AG08395 (cell line): ENCODE measurements at regions not wholly inside any gene's neighbourhood (a gene's known extent, or its start where the extent isn't known, plus 50 kb on each side); places are given as distances from the start of the nearest gene placed in this dataset.

ENCODE experiments used
- DNase-seq: peaks from one replicate; pipeline ENCODE4 v3.0.0; 2012; ENCODE audit warnings: mixed read lengths, low spot score

DNA sequence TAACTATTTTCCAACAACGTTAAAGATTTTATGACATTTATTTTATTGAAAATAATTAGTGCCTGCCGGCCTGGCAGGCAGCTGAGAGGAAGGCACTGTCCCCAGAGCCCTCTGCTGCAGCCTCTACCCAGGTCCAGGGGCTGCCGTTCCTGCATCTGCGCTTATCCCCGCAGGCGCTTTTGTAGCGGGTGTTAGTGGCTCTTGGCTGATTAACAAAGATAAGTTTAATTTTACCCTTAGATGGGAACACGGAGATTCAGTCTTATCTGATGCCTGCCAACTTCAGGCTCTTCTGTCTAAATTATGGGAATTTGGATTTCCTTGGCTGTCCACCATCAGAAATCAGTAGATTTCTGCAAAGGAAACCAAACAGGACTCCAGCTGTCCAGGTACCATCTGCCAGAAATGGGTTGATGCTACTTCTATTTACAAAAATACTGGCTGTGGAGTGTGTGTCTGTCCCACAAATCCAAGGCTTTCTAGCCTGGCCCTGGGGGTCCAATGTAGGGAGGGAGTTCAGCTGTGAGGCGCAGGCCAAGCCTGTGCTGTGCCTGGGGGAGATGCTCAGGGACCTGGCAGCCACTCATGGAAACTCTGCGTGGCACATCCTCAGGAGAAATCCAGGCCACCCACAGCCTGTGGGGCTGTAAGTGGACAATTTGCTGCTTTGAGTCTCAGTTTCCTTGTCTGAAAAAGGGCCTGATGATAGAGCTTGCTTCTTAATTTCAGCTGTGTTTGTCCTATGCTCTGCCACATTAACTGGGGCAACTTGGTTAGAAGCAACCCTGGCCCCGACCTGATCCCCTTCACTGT, 62.0 kb upstream of the IGFBP3 start:
- no peak for DNase-seq

- no peak for DNase-seq
These were observed 61.1 kb upstream of the IGFBP3 start for GRCh38 chr7:45982132-45982531.

- no peak for DNase-seq
These were observed 59.9 kb upstream of the IGFBP3 start for GRCh38 chr7:45980973-45981372.

DNA sequence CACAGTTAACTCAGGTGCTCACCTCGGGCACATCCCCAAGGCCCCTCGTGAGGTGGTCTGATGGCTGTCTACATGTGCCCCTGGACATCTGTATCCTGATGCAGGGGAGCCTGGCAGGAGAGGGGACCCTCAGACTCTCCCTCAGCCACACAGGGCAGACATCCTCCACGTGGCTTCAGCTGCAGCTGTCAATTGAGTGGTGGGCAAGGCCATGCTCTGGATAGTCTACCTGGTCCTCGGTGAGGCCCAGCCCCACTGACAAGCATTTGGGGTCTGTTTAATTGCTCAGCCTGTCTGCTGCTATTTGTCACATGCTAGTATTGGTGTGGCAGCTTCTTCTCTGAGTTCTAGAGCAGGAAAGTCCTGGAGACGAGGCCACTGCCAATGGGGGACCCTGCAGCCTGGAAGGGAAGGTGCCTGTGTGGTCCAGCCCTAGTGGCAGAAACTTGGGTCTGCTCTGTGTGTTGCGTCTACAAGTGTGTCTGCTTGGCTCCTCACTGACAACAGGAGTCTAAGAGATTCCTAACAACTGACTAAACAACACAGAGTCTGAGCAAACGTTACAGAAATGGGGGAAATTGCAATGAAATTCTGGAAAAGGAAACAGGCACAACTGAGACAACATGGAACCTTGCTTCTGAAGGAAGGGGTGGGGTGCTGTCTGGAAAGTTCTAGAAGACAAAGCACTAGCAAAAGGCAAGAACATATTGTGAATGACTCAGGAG, 59.3 kb upstream of the IGFBP3 start:
- peak; percentile 69 for DNase-seq

DNA sequence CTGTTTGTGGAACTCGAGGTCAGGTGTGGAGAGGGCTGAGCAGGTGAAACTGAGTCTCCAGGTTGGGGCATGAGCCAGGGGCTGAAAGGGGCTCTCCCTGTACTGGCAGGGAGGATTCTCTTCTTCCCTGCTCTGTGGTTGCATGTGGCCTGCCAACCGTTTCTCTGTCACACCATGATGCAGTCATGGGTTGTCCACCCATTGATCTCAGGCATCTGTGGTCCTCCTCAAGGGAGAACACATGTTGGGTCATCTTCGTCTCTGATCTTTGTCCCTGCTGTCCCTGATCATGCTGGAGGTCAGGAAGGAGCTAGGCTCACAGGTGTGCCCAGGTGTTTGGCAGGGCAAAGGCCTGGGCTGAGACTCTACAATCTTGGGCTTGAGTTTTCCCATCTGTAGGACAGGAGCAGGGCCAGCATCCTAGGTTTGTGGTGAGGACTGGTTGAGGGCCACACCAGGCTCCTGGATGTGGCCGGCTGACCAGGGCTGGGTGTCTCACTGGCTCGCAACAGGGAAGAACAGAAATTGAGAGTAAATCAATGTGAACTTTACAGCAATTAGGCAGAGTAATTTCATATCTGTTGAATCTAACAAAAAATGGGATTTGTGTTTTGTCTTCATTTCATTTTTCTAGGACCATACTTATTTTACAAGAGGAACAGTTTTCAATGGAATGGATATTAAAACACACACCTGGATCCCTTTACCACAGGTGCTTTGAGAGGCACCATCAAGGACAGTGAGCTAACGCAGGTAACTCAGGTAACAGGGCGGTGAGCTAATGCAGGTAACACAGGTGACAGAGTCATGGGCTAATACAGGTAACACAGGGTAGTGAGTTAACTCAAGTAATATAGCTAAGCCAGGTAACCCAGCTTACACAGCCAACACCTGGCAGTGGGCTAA, 58.5 kb upstream of the IGFBP3 start:
- DNase-seq = no peak

- peak; percentile 10 for DNase-seq
These were observed 57.7 kb upstream of the IGFBP3 start for GRCh38 chr7:45978731-45979211.

GRCh38 chr7:45978010-45978681, 57.1 kb upstream of the IGFBP3 start:
- DNase-seq = peak; percentile 94

DNA sequence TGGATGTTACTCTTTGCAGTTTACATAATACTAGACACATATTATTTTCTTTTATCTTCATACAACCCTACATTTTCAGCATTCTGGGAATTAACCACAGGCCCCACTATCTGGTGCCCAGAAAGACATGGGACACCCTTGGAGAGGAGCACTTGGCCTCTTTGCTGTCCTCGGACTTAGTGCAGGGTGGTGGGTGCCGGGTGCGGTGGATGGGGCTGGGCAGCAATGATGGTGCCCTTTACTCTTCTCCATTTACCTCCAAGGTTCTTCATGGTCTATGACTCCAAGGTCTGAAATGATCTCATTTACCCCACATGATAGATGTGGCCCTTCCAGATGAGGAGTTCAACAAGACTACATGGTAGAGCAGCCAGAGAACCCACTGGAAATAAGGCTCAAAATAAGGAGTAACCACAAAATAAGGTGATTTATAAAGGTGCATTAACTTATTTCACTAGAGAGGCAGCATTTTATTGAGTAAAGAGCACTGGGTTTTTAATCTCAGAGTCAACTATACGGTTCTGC, 56.2 kb upstream of the IGFBP3 start:
- DNase-seq = no peak

DNA sequence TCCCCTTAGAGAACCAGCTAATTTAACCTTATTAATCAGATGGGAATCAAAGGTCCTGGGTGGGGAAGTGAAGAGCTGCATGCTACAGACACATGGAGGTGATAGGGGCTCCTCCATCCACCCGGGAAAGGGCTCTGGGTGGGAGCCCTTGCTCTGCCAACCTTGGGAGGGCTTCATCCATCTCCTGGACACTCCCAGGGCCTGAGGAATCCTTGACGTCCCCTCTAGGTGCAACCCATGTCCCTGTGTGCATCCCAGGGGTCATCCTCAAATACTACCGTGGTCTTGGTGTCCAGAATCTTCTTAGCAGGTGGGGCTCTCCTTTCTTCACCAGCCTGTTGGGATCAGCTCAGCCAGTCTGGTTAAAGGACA, 55.4 kb upstream of the IGFBP3 start:
- no peak for DNase-seq

- DNase-seq = no peak
These were observed 54.9 kb upstream of the IGFBP3 start for GRCh38 chr7:45975847-45976484.

- no peak for DNase-seq
These were observed 54.3 kb upstream of the IGFBP3 start for GRCh38 chr7:45975367-45975766.

DNA sequence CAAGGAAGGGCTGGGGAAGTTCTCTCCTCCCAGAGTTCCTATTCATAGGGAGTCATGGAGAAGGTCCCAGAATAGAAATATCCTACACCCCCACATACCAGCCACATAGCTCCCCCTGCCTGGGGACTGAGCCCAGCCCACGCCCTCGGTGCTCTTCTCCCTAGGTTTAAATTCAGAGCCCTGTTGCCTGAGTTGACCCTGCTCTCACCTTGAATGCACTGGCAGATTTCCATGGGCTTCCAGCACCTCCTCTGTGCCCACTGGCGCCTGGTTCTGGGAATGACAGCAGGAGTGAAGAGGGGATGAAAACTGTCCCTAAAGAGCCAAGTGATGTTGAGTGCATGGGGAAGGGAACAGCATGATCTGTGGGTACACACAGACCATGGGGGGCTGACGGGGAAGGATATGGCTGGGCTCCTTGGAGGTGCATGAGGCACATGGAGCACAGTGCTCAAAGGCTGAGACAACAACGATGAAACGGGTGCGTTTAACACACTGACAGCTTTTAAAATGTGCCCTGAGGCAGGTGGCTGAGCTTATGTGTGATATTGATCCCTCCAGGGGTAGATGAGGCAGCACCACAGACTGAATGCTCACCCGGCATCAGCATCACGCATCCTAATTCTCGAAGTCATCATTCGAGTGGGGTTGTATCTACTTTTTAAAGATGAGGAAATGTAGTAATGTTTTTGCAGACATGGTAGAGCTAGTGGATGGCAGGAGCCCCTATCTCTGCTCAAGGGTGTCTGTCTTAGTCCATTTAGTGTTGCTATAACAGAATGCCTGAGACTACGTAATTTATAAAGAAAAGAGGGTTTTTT, 53.7 kb upstream of the IGFBP3 start:
- no peak for DNase-seq

DNA sequence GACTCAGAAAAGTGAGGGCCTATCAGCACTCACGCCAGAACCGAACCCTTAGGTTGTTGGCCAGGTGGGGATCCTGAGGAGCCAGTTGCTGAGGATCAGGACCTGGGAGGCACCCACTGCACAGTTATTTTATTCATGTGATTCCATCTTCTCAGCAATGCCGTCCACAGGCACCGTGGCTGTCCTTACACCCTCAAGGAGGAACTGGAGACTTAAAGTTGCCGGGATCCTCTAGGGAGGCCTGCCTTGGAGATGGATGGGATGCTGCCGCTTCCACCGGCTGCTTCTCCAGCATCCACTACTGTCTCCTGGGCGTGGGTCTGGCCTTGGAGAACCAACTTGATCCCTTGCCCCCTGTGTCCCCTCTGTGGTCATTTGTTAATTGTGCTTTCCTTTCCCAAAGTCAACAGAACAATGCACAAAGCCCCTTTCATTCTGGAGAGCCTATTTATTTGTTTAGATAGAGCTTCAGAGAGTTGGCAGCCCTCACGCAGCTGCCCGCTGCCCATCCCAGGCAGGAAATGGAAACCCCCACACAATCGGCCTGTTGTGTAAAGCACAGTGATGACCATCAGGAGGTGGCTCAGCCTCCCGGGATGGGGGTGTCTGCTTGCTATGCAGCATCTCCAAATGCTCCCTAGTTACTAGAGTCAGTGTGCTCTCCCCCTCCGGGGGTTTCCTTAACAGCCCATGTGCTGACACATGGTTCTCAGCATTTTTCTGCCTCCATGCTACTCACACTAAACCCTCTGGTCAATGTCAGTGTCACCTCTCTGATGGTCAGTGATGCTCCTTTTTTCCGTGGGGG, 52.9 kb upstream of the IGFBP3 start:
- DNase-seq = no peak

GRCh38 chr7:45972629-45973312, 51.7 kb upstream of the IGFBP3 start:
- DNase-seq = no peak

- DNase-seq = no peak
These were observed 50.6 kb upstream of the IGFBP3 start for GRCh38 chr7:45971661-45972175.

DNA sequence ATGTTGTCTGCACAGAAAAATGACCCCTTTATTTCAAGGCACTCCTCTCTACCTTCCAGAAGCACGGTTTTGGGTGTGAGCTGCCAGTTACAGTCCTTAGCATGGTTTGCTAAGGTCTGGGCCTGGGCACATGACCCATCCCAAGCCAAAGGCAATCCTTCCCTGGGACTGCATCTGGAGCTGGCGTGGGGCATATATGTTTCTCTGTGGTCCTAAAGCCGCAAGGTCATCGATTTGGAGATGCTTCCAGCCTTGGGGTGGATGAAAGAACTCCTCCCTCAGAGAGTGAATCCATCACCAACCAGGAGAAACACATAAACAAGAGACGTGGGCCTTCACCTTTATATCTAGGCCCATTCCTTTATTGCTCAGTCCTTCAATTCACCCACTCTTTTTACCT, 50.1 kb upstream of the IGFBP3 start:
- DNase-seq = no peak
